ENCODE measurements at regions not wholly inside any gene's neighbourhood (a gene's known extent, or its start where the extent isn't known, plus 50 kb on each side); places are given as distances from the start of the nearest gene placed in this dataset.

DNA sequence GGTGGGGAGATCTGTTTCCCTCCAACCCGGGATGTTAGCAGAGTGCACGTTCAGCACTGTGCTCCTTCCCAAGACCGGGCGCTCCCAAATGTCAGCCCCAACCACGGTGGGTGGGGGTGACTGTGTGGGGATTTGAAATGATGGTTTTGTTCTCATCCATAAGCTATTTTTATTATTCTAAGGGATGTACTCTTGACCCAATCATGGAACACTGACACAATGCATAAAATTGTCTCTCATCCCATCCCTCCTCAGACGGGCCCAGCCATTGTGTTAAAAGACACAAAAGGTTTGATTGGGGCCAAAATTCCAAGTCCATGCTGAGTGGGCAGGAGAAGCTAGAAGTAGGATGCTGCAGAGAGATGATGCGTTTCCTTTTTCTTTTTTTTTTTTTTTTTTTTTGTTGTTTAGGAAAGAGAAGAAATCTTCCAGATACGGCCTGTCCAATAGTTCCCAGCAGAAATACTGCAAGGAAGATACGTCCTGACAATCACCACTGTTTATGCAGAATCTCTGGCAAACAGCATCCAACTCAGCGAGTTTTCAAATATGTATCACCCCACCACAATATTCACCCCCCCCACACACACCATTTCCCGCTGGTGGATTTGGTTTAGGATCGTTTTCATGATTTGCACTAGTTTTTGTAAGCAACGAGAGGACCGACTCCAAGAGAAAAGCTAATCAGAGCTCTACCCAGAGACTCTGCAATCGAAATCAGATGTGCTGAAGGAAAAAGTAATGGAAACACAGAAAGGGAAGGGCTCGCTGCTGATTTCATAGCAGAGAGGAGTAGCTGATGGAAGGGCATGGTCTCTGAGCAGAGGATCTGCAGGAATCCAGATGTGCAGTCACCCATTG lies 163.5 kb upstream of the DYNLRB2 start:
- TF ChIP-seq, protein P1, sequence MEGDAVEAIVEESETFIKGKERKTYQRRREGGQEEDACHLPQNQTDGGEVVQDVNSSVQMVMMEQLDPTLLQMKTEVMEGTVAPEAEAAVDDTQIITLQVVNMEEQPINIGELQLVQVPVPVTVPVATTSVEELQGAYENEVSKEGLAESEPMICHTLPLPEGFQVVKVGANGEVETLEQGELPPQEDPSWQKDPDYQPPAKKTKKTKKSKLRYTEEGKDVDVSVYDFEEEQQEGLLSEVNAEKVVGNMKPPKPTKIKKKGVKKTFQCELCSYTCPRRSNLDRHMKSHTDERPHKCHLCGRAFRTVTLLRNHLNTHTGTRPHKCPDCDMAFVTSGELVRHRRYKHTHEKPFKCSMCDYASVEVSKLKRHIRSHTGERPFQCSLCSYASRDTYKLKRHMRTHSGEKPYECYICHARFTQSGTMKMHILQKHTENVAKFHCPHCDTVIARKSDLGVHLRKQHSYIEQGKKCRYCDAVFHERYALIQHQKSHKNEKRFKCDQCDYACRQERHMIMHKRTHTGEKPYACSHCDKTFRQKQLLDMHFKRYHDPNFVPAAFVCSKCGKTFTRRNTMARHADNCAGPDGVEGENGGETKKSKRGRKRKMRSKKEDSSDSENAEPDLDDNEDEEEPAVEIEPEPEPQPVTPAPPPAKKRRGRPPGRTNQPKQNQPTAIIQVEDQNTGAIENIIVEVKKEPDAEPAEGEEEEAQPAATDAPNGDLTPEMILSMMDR (IDR thresholded peaks at IDR 0.05) = no peak
- no peak for TF ChIP-seq POLR2A (IDR thresholded peaks at IDR 0.05)

Measured in lower leg skin (tissue), 3 donors.